ENCODE measurements at regions not wholly inside any gene's neighbourhood (a gene's known extent, or its start where the extent isn't known, plus 50 kb on each side); places are given as distances from the start of the nearest gene placed in this dataset.

- H3K36me3 ChIP-seq (ENCODE audit: control insufficient read depth, insufficient read depth, low read length): no peaks in the 10 kb centered on the region
Measured at GRCh38 chr12:18823461-18823860, 85.5 kb downstream of the CAPZA3 start.

GRCh38 chr12:18824287-18824686 lies 86.4 kb downstream of the CAPZA3 start:
- ChIA-PET POLR2A (no interaction called here), CTCF (no interaction called here)
- Mint-ChIP-seq H3K4me3 (ENCODE audit: unreplicated experiment) (no peak overlapping the region), H3K4me1 (ENCODE audit: low read depth, unreplicated experiment) (no peaks in the 10 kb centered on the region), H3K27ac (ENCODE audit: unreplicated experiment) (no peak overlapping the region), H3K36me3 (ENCODE audit: insufficient read depth, unreplicated experiment) (no peaks in the 10 kb centered on the region), H3K9me3 (ENCODE audit: unreplicated experiment) (peaks cover 9% of the 10 kb centered on the region), H3K27me3 (ENCODE audit: insufficient read depth, unreplicated experiment) (peaks cover under 1% of the 10 kb centered on the region)
- no peak for TF ChIP-seq CTCF (IDR thresholded peaks at IDR 0.05; ENCODE audit: insufficient read depth in 1 of 2, low read depth in 1 of 2, low read length in 1 of 2, severe bottlenecking in 1 of 2, unreplicated experiment in 1 of 2)
- H3K27me3 ChIP-seq (replicated peaks; ENCODE audit: control insufficient read depth, insufficient read depth, low read length): no peaks in the 10 kb centered on the region
- no peak for DNase-seq
- no peaks in the 10 kb centered on the region for H3K4me1 ChIP-seq
- no peaks in the 10 kb centered on the region for H3K36me3 ChIP-seq (ENCODE audit: control insufficient read depth, insufficient read depth, low read length)
- H3K4me3 ChIP-seq (ENCODE audit: low read depth, low read length): no peak overlapping the region
- intact Hi-C loops (cut with micrococcal nuclease; ENCODE audit: unreplicated experiment): no loop called here
- BruUV-seq (replicated peaks): no TSS peak
- H3K9me3 ChIP-seq: peaks cover 3% of the 10 kb centered on the region

More at GRCh38 chr12:18823461-18823860, 85.5 kb downstream of the CAPZA3 start:
- no peaks in the 10 kb centered on the region for H3K36me3 Mint-ChIP-seq (ENCODE audit: insufficient read depth, unreplicated experiment)
- no peak for DNase-seq
- no TSS peak for BruUV-seq (replicated peaks)
- H3K27me3 Mint-ChIP-seq (ENCODE audit: insufficient read depth, unreplicated experiment): peaks cover 3% of the 10 kb centered on the region
- Histone ChIP-seq H3K4me1 (no peaks in the 10 kb centered on the region), H3K4me3 (ENCODE audit: low read depth, low read length) (no peak overlapping the region), H3K9me3 (no peaks in the 10 kb centered on the region), H3K27me3 (replicated peaks; ENCODE audit: control insufficient read depth, insufficient read depth, low read length) (no peaks in the 10 kb centered on the region)
- TF ChIP-seq CTCF (IDR thresholded peaks at IDR 0.05; ENCODE audit: insufficient read depth in 1 of 2, low read depth in 1 of 2, low read length in 1 of 2, severe bottlenecking in 1 of 2, unreplicated experiment in 1 of 2): no peak
- ChIA-PET CTCF (no interaction called here), POLR2A (no interaction called here)
- intact Hi-C loops (cut with micrococcal nuclease; ENCODE audit: unreplicated experiment): no loop called here
- no peak overlapping the region for H3K4me3 Mint-ChIP-seq (ENCODE audit: unreplicated experiment)
- H3K27ac Mint-ChIP-seq (ENCODE audit: unreplicated experiment): no peak overlapping the region
- H3K9me3 Mint-ChIP-seq (ENCODE audit: unreplicated experiment): peaks cover under 1% of the 10 kb centered on the region
- no peaks in the 10 kb centered on the region for H3K4me1 Mint-ChIP-seq (ENCODE audit: low read depth, unreplicated experiment)

GRCh38 chr12:18825138-18825537 lies 87.2 kb downstream of the CAPZA3 start:
- no peak for TF ChIP-seq CTCF (IDR thresholded peaks at IDR 0.05; ENCODE audit: insufficient read depth in 1 of 2, low read depth in 1 of 2, low read length in 1 of 2, severe bottlenecking in 1 of 2, unreplicated experiment in 1 of 2)
- Mint-ChIP-seq H3K4me3 (ENCODE audit: unreplicated experiment) (no peak overlapping the region), H3K9me3 (ENCODE audit: unreplicated experiment) (peaks cover 12% of the 10 kb centered on the region), H3K27ac (ENCODE audit: unreplicated experiment) (no peak overlapping the region), H3K4me1 (ENCODE audit: low read depth, unreplicated experiment) (no peaks in the 10 kb centered on the region), H3K27me3 (ENCODE audit: insufficient read depth, unreplicated experiment) (no peaks in the 10 kb centered on the region), H3K36me3 (ENCODE audit: insufficient read depth, unreplicated experiment) (no peaks in the 10 kb centered on the region)
- POLR2A ChIA-PET: no interaction called here
- Histone ChIP-seq H3K9me3 (peaks cover 4% of the 10 kb centered on the region), H3K27me3 (replicated peaks; ENCODE audit: control insufficient read depth, insufficient read depth, low read length) (no peaks in the 10 kb centered on the region), H3K36me3 (ENCODE audit: control insufficient read depth, insufficient read depth, low read length) (no peaks in the 10 kb centered on the region), H3K4me3 (ENCODE audit: low read depth, low read length) (no peak overlapping the region), H3K4me1 (no peaks in the 10 kb centered on the region)
- no TSS peak for BruUV-seq (replicated peaks)
- CTCF ChIA-PET: no interaction called here
- intact Hi-C loops (cut with micrococcal nuclease; ENCODE audit: unreplicated experiment): no loop called here
- DNase-seq: no peak
